Endothelial cell of umbilical vein (primary cell): ENCODE measurements at regions not wholly inside any gene's neighbourhood (a gene's known extent, or its start where the extent isn't known, plus 50 kb on each side); places are given as distances from the start of the nearest gene placed in this dataset.

Experiments
- BruUV-seq: library from RNA; stranded (reverse); fragments of 400-500 nt; replicated peaks from 2 replicates; lab custom pipeline; 2021; lab: Mats Ljungman, UMichigan
- CTCF ChIA-PET: fragments of 300-600, 350-600 bp; sonication (Branson Sonifier 250); formaldehyde crosslinking; loops from one replicate; lab custom pipeline; 2021; ENCODE audit warnings: antibody characterized with exemption, inconsistent platforms; lab: Charles Lee
- POLR2A ChIA-PET: fragments of 300-600, 350-600 bp; sonication (Branson Sonifier 250); formaldehyde crosslinking; loops from one replicate; lab custom pipeline; 2021; ENCODE audit warnings: antibody characterized with exemption, inconsistent platforms; lab: Charles Lee
- DNase-seq: peaks from one replicate; pipeline ENCODE4 v3.0.0-alpha.2; 2011; ENCODE audit warnings: low read depth, low spot score
- FAIRE-seq: peaks from 2 replicates; lab custom pipeline; 2011; peaks lifted over from hg19 to GRCh38; lab: Jason Lieb, UNC
- H2AFZ ChIP-seq: 2 replicates; pipeline ENCODE4 v1.6.0; 2012; ENCODE audit warnings: low read depth, low read length, control low read depth, inconsistent platforms
- H3K27ac ChIP-seq: 2 replicates; pipeline ENCODE4 v1.5.1; 2011; ENCODE audit warnings: low read depth, mild to moderate bottlenecking, control low read depth, low read length, moderate library complexity; ENCODE audit not compliant: insufficient read depth
- H3K27me3 ChIP-seq, 2 experiments: 2 replicates each; pipeline versions ENCODE4 v1.6.0 to v1.6.1; 2011; ENCODE audit warnings: low read length in 2 of 2, mixed read lengths in 1 of 2; ENCODE audit not compliant: control insufficient read depth in 2 of 2, insufficient read depth in 2 of 2
- H3K36me3 ChIP-seq, 2 experiments: 2 replicates in 1 of 2; 3 replicates in 1 of 2; pipeline ENCODE4 v1.5.1; 2011; ENCODE audit warnings: low read length in 2 of 2, mild to moderate bottlenecking in 1 of 2, moderate library complexity in 1 of 2; ENCODE audit not compliant: control insufficient read depth in 2 of 2, insufficient read depth in 2 of 2; ENCODE audit errors: extremely low read depth in 1 of 2
- H3K4me1 ChIP-seq: 3 replicates; pipeline ENCODE4 v1.5.1; 2011; ENCODE audit warnings: mild to moderate bottlenecking, low read length; ENCODE audit not compliant: control insufficient read depth, insufficient read depth; ENCODE audit errors: extremely low read depth
- H3K4me2 ChIP-seq: 2 replicates; pipeline ENCODE4 v1.6.1; 2011; ENCODE audit warnings: low read length, control low read depth, mixed read lengths; ENCODE audit not compliant: insufficient read depth
- H3K4me3 ChIP-seq, 3 experiments: fragments of 200-600 bp in 1 of 3; sonication (generic), shearing (Covaris generic) in 1 of 3; replicated peaks in 1 of 3; 2 replicates each; pipeline ENCODE4 v1.5.1; 2011 to 2016; ENCODE audit warnings: control low read depth in 3 of 3, low read length in 3 of 3, mild to moderate bottlenecking in 2 of 3, inconsistent platforms in 1 of 3, low read depth in 1 of 3, moderate library complexity in 1 of 3; ENCODE audit not compliant: insufficient read depth in 1 of 3
- H3K79me2 ChIP-seq: 2 replicates; pipeline ENCODE4 v1.6.0; 2012; ENCODE audit warnings: low read length, inconsistent platforms; ENCODE audit not compliant: control insufficient read depth, insufficient read depth
- H3K9ac ChIP-seq: replicated peaks from 2 replicates; pipeline ENCODE3; 2011; ENCODE audit warnings: low read length, control low read depth; ENCODE audit not compliant: insufficient read depth; ENCODE audit errors: extremely low read depth
- H3K9me1 ChIP-seq: replicated peaks from 3 replicates; pipeline ENCODE4 v1.6.0; 2011; ENCODE audit warnings: mild to moderate bottlenecking, low read length; ENCODE audit not compliant: control insufficient read depth, insufficient read depth; ENCODE audit errors: extremely low read depth
- H3K9me3 ChIP-seq: replicated peaks from 2 replicates; pipeline ENCODE4 v1.5.1; 2012; ENCODE audit warnings: low read length, inconsistent platforms; ENCODE audit not compliant: control insufficient read depth, insufficient read depth
- H4K20me1 ChIP-seq: replicated peaks from 2 replicates; pipeline ENCODE3; 2011; ENCODE audit warnings: mild to moderate bottlenecking, low read length; ENCODE audit not compliant: control insufficient read depth, insufficient read depth; ENCODE audit errors: extremely low read depth
- EZH2 ChIP-seq: IDR thresholded peaks from 2 replicates; pipeline ENCODE4 v1.6.1; 2012; ENCODE audit warnings: borderline replicate concordance, low read depth, mild to moderate bottlenecking, moderate library complexity, low read length, inconsistent platforms; ENCODE audit not compliant: severe bottlenecking
- FOS ChIP-seq: IDR thresholded peaks from 2 replicates; pipeline ENCODE4 v1.6.1; 2011; ENCODE audit warnings: mild to moderate bottlenecking, low read length, moderate library complexity, borderline replicate concordance; ENCODE audit not compliant: insufficient read depth
- GATA2 ChIP-seq: IDR thresholded peaks from 2 replicates; pipeline ENCODE4 v1.7.0; 2011; ENCODE audit warnings: low read depth, mild to moderate bottlenecking, moderate library complexity, mixed read lengths, low read length; ENCODE audit not compliant: insufficient read length, insufficient read depth
- JUN ChIP-seq: IDR thresholded peaks from 2 replicates; pipeline ENCODE4 v1.6.1; 2011; ENCODE audit warnings: borderline replicate concordance, low read depth; ENCODE audit not compliant: insufficient read length, insufficient read depth
- MYC ChIP-seq: IDR thresholded peaks from one replicate; pipeline ENCODE4 v1.6.1; 2011; ENCODE audit warnings: mild to moderate bottlenecking, low read depth, low read length
- POLR2A ChIP-seq: IDR thresholded peaks from 2 replicates; pipeline ENCODE4 v1.6.1; 2012; ENCODE audit warnings: low read depth, mild to moderate bottlenecking, control low read depth, low read length
- POLR2AphosphoS5 ChIP-seq: IDR thresholded peaks from 2 replicates; pipeline ENCODE4 v1.6.1; 2012; ENCODE audit warnings: low read depth, mild to moderate bottlenecking, control low read depth, low read length, moderate library complexity; ENCODE audit not compliant: insufficient read depth
- dilution Hi-C: fragments of 300-500 bp; cut with MboI; formaldehyde crosslinking; loops from one replicate; pipeline ENCODE4 v1.15.0; 2019; ENCODE audit warnings: low sequenced_read_pairs; ENCODE audit not compliant: extremely low pct_ligation_motif_present
- intact Hi-C: fragments of 100-400 bp; cut with micrococcal nuclease; formaldehyde crosslinking; loops from one replicate; pipeline ENCODE4 v1.10.0; 2022
- TF ChIP-seq, protein P1 (sequence below), 2 donors: IDR thresholded peaks; 1 replicate in 1 of 2; 2 replicates in 1 of 2; pipeline ENCODE4 v1.5.1; 2011; ENCODE audit warnings: low read length in 2 of 2, mild to moderate bottlenecking in 2 of 2, moderate library complexity in 2 of 2, control low read depth in 1 of 2, inconsistent platforms in 1 of 2, low read depth in 1 of 2; ENCODE audit not compliant: insufficient read depth in 1 of 2; ENCODE audit errors: extremely low read depth in 1 of 2
- TF ChIP-seq, protein P2 (sequence below): IDR thresholded peaks from 2 replicates; pipeline ENCODE4 v1.6.1; 2011; ENCODE audit not compliant: insufficient read depth, insufficient read length

DNA sequence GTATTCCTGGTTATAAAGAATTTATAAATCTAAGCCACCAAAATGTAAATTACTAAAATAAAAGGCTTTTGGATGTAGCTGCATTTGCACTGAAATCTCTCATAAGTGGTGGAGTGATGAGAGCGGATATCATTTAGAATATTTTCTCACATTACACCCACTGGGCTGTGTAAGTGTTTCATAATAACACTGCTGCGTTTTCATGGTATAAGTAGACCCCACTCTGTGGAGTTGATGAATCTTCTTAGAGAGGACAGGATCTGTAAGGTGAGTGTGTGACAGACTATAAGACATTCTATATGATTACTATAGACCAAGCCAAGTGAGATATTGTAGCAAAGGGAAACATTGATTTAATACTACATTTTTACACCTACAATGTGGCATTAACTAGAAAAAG lies 1024.1 kb upstream of the LRRN3 start:
- dilution Hi-C loops: no loop called here
- Histone ChIP-seq H3K9me3 (no peaks in the 10 kb centered on the region), H3K27me3 (no peaks in the 10 kb centered on the region), H2AFZ (no peak overlapping the region), H3K9me1 (no peaks in the 10 kb centered on the region), H3K4me2 (no peak overlapping the region), H3K9ac (no peak overlapping the region), H3K4me3 (no peak overlapping the region), H4K20me1 (no peaks in the 10 kb centered on the region), H3K27ac (no peak overlapping the region), H3K4me1 (no peaks in the 10 kb centered on the region), H3K36me3 (no peaks in the 10 kb centered on the region), H3K79me2 (no peaks in the 10 kb centered on the region)
- no peak for DNase-seq
- no TSS peak for BruUV-seq
- ChIA-PET CTCF (no interaction called here), POLR2A (no interaction called here)
- TF ChIP-seq, protein P1, sequence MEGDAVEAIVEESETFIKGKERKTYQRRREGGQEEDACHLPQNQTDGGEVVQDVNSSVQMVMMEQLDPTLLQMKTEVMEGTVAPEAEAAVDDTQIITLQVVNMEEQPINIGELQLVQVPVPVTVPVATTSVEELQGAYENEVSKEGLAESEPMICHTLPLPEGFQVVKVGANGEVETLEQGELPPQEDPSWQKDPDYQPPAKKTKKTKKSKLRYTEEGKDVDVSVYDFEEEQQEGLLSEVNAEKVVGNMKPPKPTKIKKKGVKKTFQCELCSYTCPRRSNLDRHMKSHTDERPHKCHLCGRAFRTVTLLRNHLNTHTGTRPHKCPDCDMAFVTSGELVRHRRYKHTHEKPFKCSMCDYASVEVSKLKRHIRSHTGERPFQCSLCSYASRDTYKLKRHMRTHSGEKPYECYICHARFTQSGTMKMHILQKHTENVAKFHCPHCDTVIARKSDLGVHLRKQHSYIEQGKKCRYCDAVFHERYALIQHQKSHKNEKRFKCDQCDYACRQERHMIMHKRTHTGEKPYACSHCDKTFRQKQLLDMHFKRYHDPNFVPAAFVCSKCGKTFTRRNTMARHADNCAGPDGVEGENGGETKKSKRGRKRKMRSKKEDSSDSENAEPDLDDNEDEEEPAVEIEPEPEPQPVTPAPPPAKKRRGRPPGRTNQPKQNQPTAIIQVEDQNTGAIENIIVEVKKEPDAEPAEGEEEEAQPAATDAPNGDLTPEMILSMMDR (IDR thresholded peaks at IDR 0.05; ENCODE audit: extremely low read depth in 1 of 2, insufficient read depth in 1 of 2, low read depth in 1 of 2, low read length in 2 of 2): no peak
- TF ChIP-seq MYC: no peak
- TF ChIP-seq, protein P2, sequence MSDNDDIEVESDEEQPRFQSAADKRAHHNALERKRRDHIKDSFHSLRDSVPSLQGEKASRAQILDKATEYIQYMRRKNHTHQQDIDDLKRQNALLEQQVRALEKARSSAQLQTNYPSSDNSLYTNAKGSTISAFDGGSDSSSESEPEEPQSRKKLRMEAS: no peak
- TF ChIP-seq JUN: no peak
- no peak for TF ChIP-seq EZH2
- TF ChIP-seq GATA2: no peak
- no peak for TF ChIP-seq POLR2A
- TF ChIP-seq POLR2AphosphoS5: no peak
- no peak for TF ChIP-seq FOS
- intact Hi-C loops: no loop called here
- no peak for FAIRE-seq
